ENCODE measurements at regions not wholly inside any gene's neighbourhood (a gene's known extent, or its start where the extent isn't known, plus 50 kb on each side); places are given as distances from the start of the nearest gene placed in this dataset.

DNA sequence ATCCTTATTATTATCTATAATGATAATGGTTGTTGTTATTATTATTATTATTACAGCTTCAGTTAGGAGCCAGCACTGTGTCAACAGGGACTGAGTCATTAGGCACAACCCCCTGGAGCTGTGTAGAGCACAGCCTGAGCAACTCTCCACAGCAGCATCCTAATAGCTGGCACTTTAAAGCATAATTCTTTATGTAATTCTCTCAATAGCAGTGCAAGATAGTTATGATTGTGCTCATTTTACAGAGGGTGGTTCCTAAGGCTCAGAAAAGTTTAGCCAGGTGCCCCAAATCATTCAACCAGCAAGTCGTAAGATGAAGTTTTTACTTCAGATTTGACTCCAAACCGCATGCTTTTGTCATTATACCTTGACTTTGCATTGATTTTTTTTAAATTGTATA is 390.3 kb downstream of the ANXA1 start:
- H3K4me3 Mint-ChIP-seq = no peak overlapping the region
- no peaks in the 10 kb centered on the region for H3K36me3 Mint-ChIP-seq
- ATAC-seq = no peak
- DNase-seq (ENCODE audit: low spot score in 2 of 2) = no peak
- peaks cover 3% of the 10 kb centered on the region for H3K9me3 Mint-ChIP-seq
- no peak overlapping the region for H3K27ac Mint-ChIP-seq
- no peaks in the 10 kb centered on the region for H3K4me1 Mint-ChIP-seq

DNA sequence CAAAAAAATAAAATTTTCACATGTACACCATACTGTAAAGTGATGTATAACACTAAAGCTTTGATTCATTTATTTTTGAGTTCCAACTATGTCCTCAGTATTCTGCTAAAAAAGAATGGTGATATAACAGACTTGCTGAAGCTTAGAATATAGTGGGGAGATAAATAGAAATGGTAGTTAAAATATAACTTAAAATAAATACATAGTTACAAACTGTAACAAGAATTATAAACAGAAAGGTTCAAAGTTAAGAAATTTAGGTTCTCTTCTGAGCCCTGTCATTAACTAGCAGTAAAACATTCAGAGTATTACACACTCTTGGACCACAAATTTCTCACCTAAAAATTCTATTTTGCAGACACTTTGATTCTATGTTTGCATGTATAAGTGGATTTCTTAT is 392.1 kb downstream of the ANXA1 start:
- H3K4me3 Mint-ChIP-seq = no peak overlapping the region
- H3K27ac Mint-ChIP-seq = no peak overlapping the region
- H3K36me3 Mint-ChIP-seq = no peaks in the 10 kb centered on the region
- H3K4me1 Mint-ChIP-seq = no peaks in the 10 kb centered on the region
- ATAC-seq (no peak), DNase-seq (ENCODE audit: low spot score in 2 of 2) (no peak)
- peaks cover 3% of the 10 kb centered on the region for H3K9me3 Mint-ChIP-seq

DNA sequence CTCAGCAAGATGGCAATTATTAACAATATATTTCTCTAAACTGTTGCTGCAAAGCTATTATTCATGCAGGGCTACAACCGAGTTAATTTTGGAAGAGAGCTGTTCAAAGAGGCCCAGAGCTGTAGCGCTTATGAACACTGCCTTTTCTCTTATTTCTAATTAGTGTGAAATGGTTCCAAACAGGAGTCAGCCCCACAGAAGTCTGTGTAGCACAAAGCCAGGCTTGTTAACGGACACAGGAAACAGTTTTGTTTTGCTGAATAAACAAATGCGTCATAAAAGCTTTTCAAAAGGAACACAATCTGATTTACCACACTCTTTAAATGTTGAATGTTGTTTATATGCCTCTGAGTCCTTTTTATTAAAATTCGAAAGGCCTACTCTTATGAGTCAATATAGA is 396.5 kb downstream of the ANXA1 start:
- Mint-ChIP-seq H3K36me3 (no peaks in the 10 kb centered on the region), H3K27ac (no peak overlapping the region)

DNA sequence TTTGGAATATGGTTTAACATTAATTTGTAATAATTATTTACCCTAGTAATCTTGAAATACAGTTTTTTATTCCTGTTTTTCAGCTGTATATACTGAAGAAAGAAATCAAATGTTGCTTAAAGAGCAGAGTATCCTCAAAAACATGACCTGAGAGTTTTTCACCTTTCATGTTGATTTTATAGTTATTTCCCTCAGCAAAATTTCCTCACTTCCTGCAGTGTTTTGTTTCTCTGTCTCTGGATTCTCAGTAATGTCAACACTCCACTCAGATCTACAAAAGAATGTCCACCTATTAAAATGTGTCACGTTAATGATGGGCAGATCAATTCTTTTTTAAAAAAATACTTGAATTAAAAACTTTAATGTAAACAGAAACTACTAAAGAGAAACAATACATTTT is 398.3 kb downstream of the ANXA1 start:
- H3K9me3 Mint-ChIP-seq = peaks cover 3% of the 10 kb centered on the region
- no peaks in the 10 kb centered on the region for H3K36me3 Mint-ChIP-seq
- H3K4me3 Mint-ChIP-seq = no peak overlapping the region
- H3K4me1 Mint-ChIP-seq = no peaks in the 10 kb centered on the region
- ATAC-seq = no peak
- no peak overlapping the region for H3K27ac Mint-ChIP-seq
- DNase-seq (ENCODE audit: low spot score in 2 of 2) = no peak

More for the DNA sequence above, 396.5 kb downstream of the ANXA1 start:
- ATAC-seq = no peak
- no peak for DNase-seq (ENCODE audit: low spot score in 2 of 2)
- Mint-ChIP-seq H3K4me1 (no peaks in the 10 kb centered on the region), H3K9me3 (peaks cover 3% of the 10 kb centered on the region), H3K4me3 (no peak overlapping the region)

DNA sequence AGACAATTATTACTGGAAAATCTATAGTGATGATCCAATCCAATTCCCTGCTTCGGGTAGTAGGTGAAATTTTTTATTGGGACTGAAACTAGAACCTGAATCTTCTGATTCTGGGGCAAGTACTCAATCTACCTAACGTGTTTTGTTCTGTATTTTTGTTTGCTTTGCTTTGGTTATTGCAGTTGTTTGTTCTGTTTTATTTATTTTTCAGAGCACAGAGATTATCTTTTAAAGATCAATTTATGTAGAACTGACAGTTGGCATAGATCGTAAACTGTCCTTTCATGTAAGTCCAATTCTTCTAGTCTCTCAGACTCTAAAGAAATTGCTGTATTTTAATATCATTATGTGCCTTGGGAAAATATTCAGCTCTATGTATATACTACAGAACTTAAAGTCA is 401.6 kb downstream of the ANXA1 start:
- H3K4me1 Mint-ChIP-seq = no peaks in the 10 kb centered on the region
- no peak for ATAC-seq
- no peak overlapping the region for H3K4me3 Mint-ChIP-seq
- H3K27ac Mint-ChIP-seq = no peak overlapping the region
- H3K36me3 Mint-ChIP-seq = no peaks in the 10 kb centered on the region
- DNase-seq (ENCODE audit: low spot score in 2 of 2) = no peak
- no peaks in the 10 kb centered on the region for H3K9me3 Mint-ChIP-seq

DNA sequence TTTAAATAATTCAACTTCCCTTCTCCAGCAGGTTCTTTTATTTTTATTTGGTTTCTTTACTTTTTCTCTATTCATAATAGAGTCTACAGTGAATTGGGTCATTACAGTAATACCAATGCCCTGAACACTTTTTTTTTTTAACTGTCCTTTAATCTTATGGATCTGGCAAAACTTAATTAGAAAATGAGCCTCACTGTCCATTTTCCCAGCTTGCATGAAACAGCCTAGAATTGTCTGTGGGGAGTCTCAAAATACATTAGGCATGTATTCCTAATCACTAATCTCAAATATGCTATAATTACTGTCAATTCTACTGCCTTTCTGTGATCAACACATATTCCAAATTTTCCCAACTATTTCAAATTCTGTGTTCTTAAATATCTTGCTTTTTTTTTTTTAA is 406.8 kb downstream of the ANXA1 start:
- H3K9me3 Mint-ChIP-seq = no peaks in the 10 kb centered on the region
- ATAC-seq (no peak), DNase-seq (ENCODE audit: low spot score in 2 of 2) (no peak)
- H3K36me3 Mint-ChIP-seq = no peaks in the 10 kb centered on the region
- no peaks in the 10 kb centered on the region for H3K4me1 Mint-ChIP-seq
- no peak overlapping the region for H3K27ac Mint-ChIP-seq
- no peak overlapping the region for H3K4me3 Mint-ChIP-seq

DNA sequence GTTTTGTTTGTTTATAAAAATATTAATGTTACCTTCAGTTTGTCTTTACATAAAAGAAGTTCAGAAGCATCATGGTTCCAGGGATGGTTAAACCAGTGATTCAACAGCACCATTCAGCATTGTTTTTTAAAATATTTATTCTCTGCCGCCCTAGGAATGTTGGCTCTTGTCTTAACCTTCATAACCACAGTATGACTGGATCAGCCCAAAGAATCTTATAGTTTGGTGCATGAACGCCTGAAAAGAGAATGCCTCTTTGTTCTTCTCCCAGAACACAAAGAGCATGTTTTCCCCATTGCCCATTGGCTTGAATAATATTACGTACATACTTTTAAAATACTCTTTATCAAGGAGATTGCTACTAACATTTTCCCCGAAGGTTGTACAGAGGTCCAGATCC is 413.4 kb downstream of the ANXA1 start:
- H3K36me3 Mint-ChIP-seq = no peaks in the 10 kb centered on the region
- H3K27ac Mint-ChIP-seq = no peak overlapping the region
- peaks cover 5% of the 10 kb centered on the region for H3K9me3 Mint-ChIP-seq

DNA sequence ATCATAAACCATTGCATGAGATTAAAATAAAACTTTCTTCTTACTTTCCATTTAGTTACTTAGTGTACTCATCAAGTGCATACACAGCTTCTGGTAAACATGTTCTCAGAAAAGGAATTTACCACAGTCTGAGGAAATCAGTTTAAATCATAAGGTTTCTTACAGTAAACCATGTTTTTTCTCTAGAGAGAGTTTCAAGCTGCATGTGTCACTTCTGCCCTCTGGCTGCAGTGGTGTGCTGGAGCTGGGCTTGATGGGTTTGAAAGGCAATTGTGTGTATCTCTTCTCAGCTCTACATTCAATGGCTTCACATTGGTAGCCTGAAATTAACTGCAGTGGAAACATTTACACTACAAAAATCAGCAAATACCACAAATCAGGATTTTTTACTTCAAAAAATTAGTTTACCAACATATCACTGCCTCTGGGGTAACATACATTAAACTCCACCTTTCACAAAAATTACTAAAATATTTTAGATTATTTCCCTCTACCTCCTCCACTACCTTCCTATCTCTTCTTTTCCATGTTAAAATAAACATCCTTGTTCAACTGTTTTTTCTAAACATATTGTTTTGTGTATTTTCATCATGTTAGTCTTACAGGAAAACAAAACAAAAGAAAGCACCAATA is 414.3 kb downstream of the ANXA1 start:
- Mint-ChIP-seq H3K4me3 (no peak overlapping the region), H3K4me1 (no peaks in the 10 kb centered on the region), H3K36me3 (no peaks in the 10 kb centered on the region), H3K9me3 (peaks cover 5% of the 10 kb centered on the region), H3K27ac (no peak overlapping the region)
- ATAC-seq = no peak
- DNase-seq (ENCODE audit: low spot score in 2 of 2) = no peak

More for the DNA sequence above, 413.4 kb downstream of the ANXA1 start:
- no peak for DNase-seq (ENCODE audit: low spot score in 2 of 2)
- Mint-ChIP-seq H3K4me1 (no peaks in the 10 kb centered on the region), H3K4me3 (no peak overlapping the region)
- ATAC-seq = no peak

DNA sequence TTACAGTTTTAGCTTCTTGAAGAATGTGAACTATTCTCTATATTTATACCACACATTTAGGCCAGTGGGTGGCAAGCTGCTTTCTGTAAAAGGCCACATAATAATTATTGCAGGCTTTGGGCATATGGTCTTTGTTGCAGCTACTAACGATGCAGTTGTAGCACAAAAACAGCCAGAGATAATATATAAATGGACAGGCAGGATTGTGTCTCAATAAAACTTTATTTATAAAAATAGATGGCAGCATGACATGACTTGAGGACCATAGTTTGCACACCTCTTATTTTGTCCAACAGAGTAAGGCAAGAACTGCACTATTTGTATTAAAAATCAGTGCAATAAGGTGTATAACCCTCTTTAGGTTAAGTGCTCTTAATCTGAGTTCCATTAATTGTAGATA is 415.0 kb downstream of the ANXA1 start:
- ATAC-seq (no peak), DNase-seq (ENCODE audit: low spot score in 2 of 2) (no peak)
- Mint-ChIP-seq H3K27ac (no peak overlapping the region), H3K4me1 (no peaks in the 10 kb centered on the region), H3K9me3 (peaks cover 5% of the 10 kb centered on the region), H3K4me3 (no peak overlapping the region), H3K36me3 (no peaks in the 10 kb centered on the region)

DNA sequence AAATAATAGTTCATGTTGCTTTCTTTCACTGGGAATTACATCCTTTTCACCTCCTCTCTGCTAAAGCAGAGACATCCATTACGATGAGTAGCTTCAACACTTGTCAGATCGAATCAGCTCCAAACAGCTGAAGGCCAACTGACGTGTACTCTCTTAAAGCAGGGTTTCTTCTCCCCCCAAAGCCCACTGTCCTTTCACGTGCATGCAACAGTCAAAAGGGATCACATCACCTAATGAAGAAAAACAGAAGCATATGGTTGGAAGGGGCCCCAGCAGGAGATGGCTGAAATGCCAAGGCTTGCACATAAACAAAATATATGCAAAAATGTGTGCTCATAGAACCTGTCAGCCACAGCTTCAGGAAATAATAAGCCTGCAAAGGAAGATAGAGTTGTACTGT is 421.6 kb downstream of the ANXA1 start:
- DNase-seq (ENCODE audit: low spot score in 2 of 2) (no peak), ATAC-seq (no peak)
- Mint-ChIP-seq H3K27ac (no peak overlapping the region), H3K36me3 (no peaks in the 10 kb centered on the region), H3K4me1 (no peaks in the 10 kb centered on the region), H3K9me3 (no peaks in the 10 kb centered on the region), H3K4me3 (no peak overlapping the region)

DNA sequence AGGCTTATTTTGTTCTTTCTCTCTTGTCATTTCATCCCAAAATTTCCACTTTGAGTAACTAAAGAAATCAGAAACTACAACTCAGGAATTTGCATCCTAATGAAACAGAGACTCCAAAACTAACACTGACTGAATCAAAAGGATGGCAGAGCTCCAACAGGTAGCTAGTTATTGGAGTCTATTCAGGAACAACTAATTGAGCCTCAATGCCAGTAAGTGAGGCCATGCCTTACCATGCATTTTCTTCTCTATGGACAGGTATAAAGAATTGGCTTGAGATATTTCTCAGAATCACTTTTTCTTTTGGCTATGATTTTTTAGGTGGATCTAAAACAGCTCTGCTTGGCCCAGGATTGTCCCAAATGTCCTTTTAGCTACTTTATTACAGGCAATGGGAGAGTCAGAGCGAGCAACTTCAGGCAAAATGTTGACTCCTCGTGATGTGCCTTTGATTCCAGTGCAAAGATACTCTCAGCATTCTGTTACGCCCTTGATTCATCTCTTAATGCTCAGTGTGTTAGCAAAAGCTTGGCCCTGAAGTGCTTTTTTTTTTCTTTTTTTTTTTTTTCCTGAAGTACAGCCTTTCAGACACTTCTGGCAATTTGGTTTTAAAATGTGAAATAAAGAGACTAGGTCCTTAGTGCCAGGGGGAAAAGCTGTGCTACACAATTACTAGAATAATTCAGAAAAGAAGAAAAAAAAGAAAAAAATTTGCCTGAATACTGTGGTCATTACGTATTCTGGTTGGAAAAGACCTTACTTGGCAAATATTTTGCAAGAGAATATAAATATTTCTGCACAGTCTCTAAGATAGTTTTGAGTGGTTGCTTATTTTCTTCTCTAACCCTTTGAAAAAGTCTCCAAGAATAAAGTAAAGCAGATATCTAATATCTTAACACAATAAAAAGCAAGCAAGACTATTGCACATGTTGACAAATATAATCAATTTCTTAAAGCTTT is 423.7 kb downstream of the ANXA1 start:
- H3K9me3 Mint-ChIP-seq = no peaks in the 10 kb centered on the region
- H3K36me3 Mint-ChIP-seq = no peaks in the 10 kb centered on the region
- DNase-seq (ENCODE audit: low spot score in 2 of 2) (no peak), ATAC-seq (no peak)
- H3K4me3 Mint-ChIP-seq = no peak overlapping the region
- H3K27ac Mint-ChIP-seq = no peak overlapping the region
- H3K4me1 Mint-ChIP-seq = no peaks in the 10 kb centered on the region

DNA sequence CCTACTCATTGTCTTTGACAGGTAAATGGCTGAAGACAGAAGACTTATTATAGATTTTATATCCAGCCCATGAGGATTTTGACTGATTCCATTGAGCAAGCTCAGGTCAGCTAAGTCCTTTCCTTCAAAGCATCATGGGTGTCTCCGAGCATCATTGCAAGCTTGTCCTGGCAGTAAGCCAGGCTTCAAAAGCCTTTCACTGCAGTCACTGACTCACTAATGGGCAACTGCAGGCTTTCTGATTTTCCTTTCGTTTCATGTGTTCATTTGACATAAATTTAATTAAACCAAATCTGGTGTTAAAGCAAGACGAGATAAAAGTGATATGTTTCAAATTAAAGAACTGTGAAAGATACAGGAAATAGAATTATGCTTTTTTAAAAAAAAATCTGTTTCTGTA is 426.2 kb downstream of the ANXA1 start:
- ATAC-seq (no peak), DNase-seq (ENCODE audit: low spot score in 2 of 2) (no peak)
- H3K9me3 Mint-ChIP-seq = no peaks in the 10 kb centered on the region
- no peaks in the 10 kb centered on the region for H3K36me3 Mint-ChIP-seq
- no peaks in the 10 kb centered on the region for H3K4me1 Mint-ChIP-seq
- H3K4me3 Mint-ChIP-seq = no peak overlapping the region
- H3K27ac Mint-ChIP-seq = no peak overlapping the region

DNA sequence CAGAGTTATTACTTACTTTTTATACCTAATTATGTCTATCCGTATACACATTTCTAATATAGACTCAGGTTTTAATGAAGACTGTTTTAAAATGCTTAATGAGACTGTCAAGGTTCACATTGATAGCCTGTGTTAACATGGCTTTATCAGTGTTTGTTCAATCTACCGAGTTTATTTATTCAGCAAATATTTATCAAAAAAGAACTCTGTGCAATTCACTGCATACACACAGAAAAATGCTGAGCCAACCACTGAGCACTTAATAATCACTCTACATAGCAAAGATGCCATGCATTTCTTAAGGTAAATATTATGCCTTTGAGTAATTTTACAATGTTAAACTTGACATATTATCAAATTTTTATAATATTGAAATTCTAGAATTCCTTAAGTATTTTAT is 428.2 kb downstream of the ANXA1 start:
- Mint-ChIP-seq H3K27ac (no peak overlapping the region), H3K9me3 (no peaks in the 10 kb centered on the region), H3K36me3 (no peaks in the 10 kb centered on the region), H3K4me1 (no peaks in the 10 kb centered on the region), H3K4me3 (no peak overlapping the region)
- DNase-seq (ENCODE audit: low spot score in 2 of 2) = no peak
- no peak for ATAC-seq

DNA sequence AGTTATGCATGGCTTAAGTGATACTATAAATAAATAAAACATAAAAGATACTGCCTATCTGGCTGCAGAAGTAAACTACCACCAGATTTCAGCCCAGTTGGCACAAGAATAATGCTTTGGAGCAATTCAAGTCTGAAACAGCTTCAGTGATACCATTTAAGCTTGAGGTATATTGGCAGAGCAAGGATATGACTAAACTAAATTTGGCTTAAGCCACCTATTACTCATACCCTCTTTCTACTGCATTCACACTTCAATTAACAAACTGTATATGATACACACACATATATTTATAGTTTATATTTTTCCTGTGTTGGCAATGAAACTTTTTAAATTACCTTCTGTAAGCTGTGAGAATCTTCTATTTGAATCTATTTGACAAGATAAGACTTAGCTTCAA is 431.9 kb downstream of the ANXA1 start:
- ATAC-seq (no peak), DNase-seq (ENCODE audit: low spot score in 2 of 2) (no peak)
- no peak overlapping the region for H3K27ac Mint-ChIP-seq
- H3K9me3 Mint-ChIP-seq = peaks cover 3% of the 10 kb centered on the region
- no peaks in the 10 kb centered on the region for H3K4me1 Mint-ChIP-seq
- H3K4me3 Mint-ChIP-seq = no peak overlapping the region
- no peaks in the 10 kb centered on the region for H3K36me3 Mint-ChIP-seq

DNA sequence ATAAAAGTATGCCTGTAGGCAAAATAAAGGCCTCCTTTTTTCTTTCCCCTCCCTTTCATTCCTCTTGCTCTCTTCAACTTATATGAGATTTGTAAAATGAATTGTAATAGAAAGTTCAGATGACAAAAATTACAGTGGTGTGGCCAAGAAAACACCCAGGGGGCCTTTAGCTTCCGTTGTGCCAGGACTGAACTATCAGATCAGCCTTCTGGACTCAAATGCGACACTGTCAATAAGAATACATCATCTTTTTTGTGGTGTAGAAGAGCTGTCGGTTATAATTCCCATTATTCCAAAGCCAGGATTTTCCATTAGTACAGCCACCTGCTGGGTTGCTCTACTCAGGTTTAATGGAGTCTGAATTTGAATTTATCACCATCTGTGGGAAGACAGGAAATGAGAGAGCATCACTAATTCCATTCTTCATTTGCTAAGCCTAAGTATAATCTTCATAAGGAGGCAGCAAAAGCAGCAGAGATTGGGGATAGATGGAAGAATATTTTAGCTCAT is 443.4 kb downstream of the ANXA1 start:
- no peak overlapping the region for H3K27ac Mint-ChIP-seq
- no peak overlapping the region for H3K4me3 Mint-ChIP-seq
- no peak for ATAC-seq

DNA sequence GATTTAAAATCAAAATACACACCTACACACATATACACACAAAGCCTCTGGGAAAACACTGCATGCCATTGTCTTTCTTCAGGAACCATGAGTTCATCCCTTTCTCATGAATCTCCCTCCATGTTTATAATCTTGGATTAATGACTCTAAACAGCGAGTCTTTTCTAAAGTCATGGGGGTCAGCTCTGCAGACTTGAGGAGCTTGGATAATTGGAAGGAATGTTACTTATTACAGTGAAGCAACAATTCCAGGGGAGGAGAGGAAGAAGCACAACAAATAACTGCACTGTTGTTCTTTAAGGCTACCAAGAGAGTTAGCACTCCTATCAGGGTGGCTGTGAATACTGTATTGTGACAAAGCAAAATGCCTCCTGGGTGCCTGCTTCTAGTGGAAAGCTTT is 444.7 kb downstream of the ANXA1 start:
- Mint-ChIP-seq H3K4me3 (no peak overlapping the region), H3K9me3 (peaks cover 5% of the 10 kb centered on the region), H3K4me1 (no peaks in the 10 kb centered on the region), H3K36me3 (no peaks in the 10 kb centered on the region), H3K27ac (no peak overlapping the region)
- ATAC-seq (no peak), DNase-seq (ENCODE audit: low spot score in 2 of 2) (no peak)

More for the DNA sequence above, 443.4 kb downstream of the ANXA1 start:
- Mint-ChIP-seq H3K36me3 (no peaks in the 10 kb centered on the region), H3K4me1 (no peaks in the 10 kb centered on the region), H3K9me3 (peaks cover 5% of the 10 kb centered on the region)
- no peak for DNase-seq (ENCODE audit: low spot score in 2 of 2)

Measured in stimulated activated effector memory CD8-positive, alpha-beta T cell treated with anti-CD3 and anti-CD28 coated beads, Interleukin-12 subunit alpha, Interleukin-12 subunit beta, amount 100 ng/mL, for 72 hours (primary cell).